ENCODE measurements at regions not wholly inside any gene's neighbourhood (a gene's known extent, or its start where the extent isn't known, plus 50 kb on each side); places are given as distances from the start of the nearest gene placed in this dataset.

DNA sequence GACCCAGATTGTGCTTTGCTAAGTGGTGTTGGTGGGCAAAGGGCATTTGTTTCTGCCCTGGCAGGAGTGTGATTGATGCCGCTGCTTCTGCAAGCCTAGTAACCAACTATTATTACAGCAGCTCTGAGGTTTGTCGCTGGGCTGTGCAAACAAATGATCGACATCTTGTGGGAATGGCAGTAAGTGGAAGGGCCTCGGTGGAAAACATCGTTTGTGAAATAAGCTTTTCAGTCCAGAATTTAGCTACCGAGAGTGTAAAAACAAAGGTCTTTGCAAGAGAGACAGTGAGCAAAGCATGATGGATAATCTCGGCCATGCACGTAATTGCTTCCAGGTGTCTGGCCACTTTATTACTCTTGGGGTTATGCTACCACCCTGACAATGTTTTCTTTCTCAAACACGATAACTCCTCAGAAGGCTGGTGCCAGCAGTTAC is 397.7 kb upstream of the PRICKLE1 start:
- 59% methylated on average over 9 of the region's 9 CpGs for WGBS (ENCODE audit: insufficient coverage, insufficient replicate concordance, low lambda C conversion rate, missing lambda C conversion rate)
- Histone ChIP-seq H3K4me3 (no peak overlapping the region), H3K79me2 (ENCODE audit: control insufficient read depth, insufficient read depth, low read length) (no peaks in the 10 kb centered on the region), H3K9ac (ENCODE audit: control insufficient read depth, insufficient read depth, low read length) (no peak overlapping the region), H3K9me3 (replicated peaks; ENCODE audit: control insufficient read depth, insufficient read depth, low read length) (no peaks in the 10 kb centered on the region), H2AFZ (ENCODE audit: control insufficient read depth, low read depth, low read length) (no peak overlapping the region), H3K27me3 (replicated peaks in 1 of 2; ENCODE audit: control insufficient read depth in 2 of 2, insufficient read depth in 2 of 2, low read length in 1 of 2) (no peaks in the 10 kb centered on the region), H3K4me1 (ENCODE audit: control insufficient read depth, insufficient read depth, low read length) (no peaks in the 10 kb centered on the region), H3K36me3 (ENCODE audit: control insufficient read depth in 2 of 2, insufficient read depth in 2 of 2, low read length in 1 of 2) (no peaks in the 10 kb centered on the region), H3K27ac (ENCODE audit: control insufficient read depth, insufficient read depth) (no peak overlapping the region), H4K20me1 (ENCODE audit: control insufficient read depth, insufficient read depth) (no peaks in the 10 kb centered on the region), H3K4me2 (ENCODE audit: control insufficient read depth, insufficient read depth) (no peak overlapping the region)
- no TSS peak for BruUV-seq (replicated peaks)
- SMC1A ChIA-PET (ENCODE audit: uncharacterized antibody, unreplicated experiment): no interaction called here
- RAD21 ChIA-PET (ENCODE audit: unreplicated experiment): no interaction called here
- DNase-seq (ENCODE audit: low read depth, low spot score) (no peak), FAIRE-seq (no peak), ATAC-seq (no peak)
- TF ChIP-seq TARDBP (IDR thresholded peaks at IDR 0.05; ENCODE audit: borderline replicate concordance): no peak
- no peak for TF ChIP-seq RAD51 (IDR thresholded peaks at IDR 0.05)
- TF ChIP-seq PAX5 (IDR thresholded peaks at IDR 0.05; ENCODE audit: borderline replicate concordance, low read depth, low read length): no peak
- TF ChIP-seq LARP7 (IDR thresholded peaks at IDR 0.05): no peak
- no peak for TF ChIP-seq TCF3 (IDR thresholded peaks at IDR 0.05; ENCODE audit: borderline replicate concordance, insufficient read depth, low read depth, low read length)
- TF ChIP-seq POLR2AphosphoS5 (IDR thresholded peaks at IDR 0.05; ENCODE audit: low read length): no peak
- no peak for TF ChIP-seq ZBED1 (IDR thresholded peaks at IDR 0.05; ENCODE audit: borderline replicate concordance)
- TF ChIP-seq YBX1 (IDR thresholded peaks at IDR 0.05): no peak
- TF ChIP-seq FOS (IDR thresholded peaks at IDR 0.05; ENCODE audit: borderline replicate concordance, extremely low read depth, insufficient read length): no peak
- CTCF ChIA-PET: no interaction called here
- intact Hi-C loops (cut with micrococcal nuclease; ENCODE audit: unreplicated experiment): no loop called here
- in situ Hi-C loops (cut with MboI): no loop called here
- POLR2A ChIA-PET: no interaction called here

- in situ Hi-C loops (cut with MboI): no loop called here
- ChIA-PET POLR2A (no interaction called here), CTCF (no interaction called here), SMC1A (ENCODE audit: uncharacterized antibody, unreplicated experiment) (interaction anchor here (0.6 kb wide), 1 partner anchor 11 kb away, joined by 3 read pairs; no protein-coding TSS in a partner anchor), RAD21 (ENCODE audit: unreplicated experiment) (no interaction called here)
- no peak for FAIRE-seq
- Histone ChIP-seq H3K4me3 (no peak overlapping the region), H3K9me3 (replicated peaks; ENCODE audit: control insufficient read depth, insufficient read depth, low read length) (no peaks in the 10 kb centered on the region), H3K36me3 (ENCODE audit: control insufficient read depth in 2 of 2, insufficient read depth in 2 of 2, low read length in 1 of 2) (no peaks in the 10 kb centered on the region), H3K27me3 (replicated peaks in 1 of 2; ENCODE audit: control insufficient read depth in 2 of 2, insufficient read depth in 2 of 2, low read length in 1 of 2) (no peaks in the 10 kb centered on the region), H2AFZ (ENCODE audit: control insufficient read depth, low read depth, low read length) (no peak overlapping the region), H3K9ac (ENCODE audit: control insufficient read depth, insufficient read depth, low read length) (no peak overlapping the region), H3K79me2 (ENCODE audit: control insufficient read depth, insufficient read depth, low read length) (no peaks in the 10 kb centered on the region), H3K4me1 (ENCODE audit: control insufficient read depth, insufficient read depth, low read length) (no peaks in the 10 kb centered on the region), H3K27ac (ENCODE audit: control insufficient read depth, insufficient read depth) (no peak overlapping the region), H3K4me2 (ENCODE audit: control insufficient read depth, insufficient read depth) (no peak overlapping the region), H4K20me1 (ENCODE audit: control insufficient read depth, insufficient read depth) (no peaks in the 10 kb centered on the region)
- no peak for DNase-seq (ENCODE audit: low read depth, low spot score)
- BruUV-seq (replicated peaks): no TSS peak
- WGBS (ENCODE audit: insufficient coverage, insufficient replicate concordance, low lambda C conversion rate, missing lambda C conversion rate): 0% methylated on average over 1 of the region's 1 CpG
- intact Hi-C loops (cut with micrococcal nuclease; ENCODE audit: unreplicated experiment): no loop called here
- no peak for ATAC-seq
- TF ChIP-seq ASH2L (IDR thresholded peaks at IDR 0.05; ENCODE audit: borderline replicate concordance, low read depth): no peak
- no peak for TF ChIP-seq HDGF (IDR thresholded peaks at IDR 0.05)
- TF ChIP-seq ZSCAN29 (IDR thresholded peaks at IDR 0.05): no peak
- TF ChIP-seq MLLT1 (IDR thresholded peaks at IDR 0.05): no peak
- TF ChIP-seq GABPA (IDR thresholded peaks at IDR 0.05; ENCODE audit: low read depth): no peak
- no peak for TF ChIP-seq CHD2 (IDR thresholded peaks at IDR 0.05; ENCODE audit: borderline replicate concordance, low read depth, low read length)
- TF ChIP-seq CEBPB (IDR thresholded peaks at IDR 0.05; ENCODE audit: borderline replicate concordance in 1 of 2, low read depth in 2 of 2, low read length in 2 of 2): no peak
These were observed 396.0 kb upstream of the PRICKLE1 start for GRCh38 chr12:42985506-42985905.

All from GM12878 (cell line).